HEK293 (cell line): ENCODE measurements at regions not wholly inside any gene's neighbourhood (a gene's known extent, or its start where the extent isn't known, plus 50 kb on each side); places are given as distances from the start of the nearest gene placed in this dataset.

Experiments used
- CTCF ChIA-PET: fragments of 350-600 bp; formaldehyde crosslinking; extraction: SDS; loops from one replicate; lab custom pipeline; 2021; ENCODE audit warnings: antibody characterized with exemption; lab: Yijun Ruan, JAX
- POLR2A ChIA-PET: fragments of 300-600 bp; formaldehyde crosslinking; extraction: SDS; loops from one replicate; lab custom pipeline; 2020; ENCODE audit warnings: antibody characterized with exemption, inconsistent platforms; lab: Yijun Ruan, JAX
- H3K27ac ChIP-seq: fragments of 200-500 bp; sonication (Bioruptor generic); 2 replicates; pipeline ENCODE4 v1.5.1; 2014; ENCODE audit warnings: low read depth, low read length, control low read depth, inconsistent platforms; ENCODE audit errors: extremely low read depth
- H3K36me3 ChIP-seq, 2 experiments: fragments of 200-500 bp in 1 of 2; sonication (Bioruptor generic) in 1 of 2; 1 replicate in 1 of 2; 2 replicates in 1 of 2; pipeline ENCODE4 v1.5.1; 2014 to 2017; ENCODE audit warnings: inconsistent platforms in 2 of 2, low read length in 2 of 2; ENCODE audit not compliant: control insufficient read depth in 2 of 2, insufficient read depth in 1 of 2
- H3K4me1 ChIP-seq: fragments of 200-500 bp; sonication (Bioruptor generic); 2 replicates; pipeline ENCODE4 v1.5.1; 2014; ENCODE audit warnings: mild to moderate bottlenecking, low read length, inconsistent platforms; ENCODE audit not compliant: control insufficient read depth, insufficient read depth
- H3K4me3 ChIP-seq: 2 replicates; pipeline ENCODE4 v1.5.1; 2011; ENCODE audit warnings: low read depth, mild to moderate bottlenecking, control low read depth, low read length, moderate library complexity
- H3K9me3 ChIP-seq: fragments of 200-500 bp; sonication (Bioruptor generic); 2 replicates; pipeline ENCODE4 v1.5.1; 2014; ENCODE audit warnings: low read depth, low read length, inconsistent platforms; ENCODE audit not compliant: control insufficient read depth, insufficient read depth
- HOXA7 ChIP-seq: sonication (generic); formaldehyde crosslinking; IDR thresholded peaks from 2 replicates; pipeline ENCODE4 v1.8.1; 2022; ENCODE audit warnings: missing genetic modification reagents, borderline replicate concordance
- HOXC10 ChIP-seq: sonication (generic); formaldehyde crosslinking; IDR thresholded peaks from 2 replicates; pipeline ENCODE4 v1.8.1; 2023; ENCODE audit warnings: mild to moderate bottlenecking, missing genetic modification reagents
- IKZF3 ChIP-seq: fragments of 450-650 bp; IDR thresholded peaks from 2 replicates; pipeline ENCODE4 v1.5.0; 2018; ENCODE audit warnings: missing biosample characterization, mild to moderate bottlenecking, missing genetic modification characterization, moderate library complexity
- KLF16 ChIP-seq: fragments of 450-650 bp; formaldehyde crosslinking; IDR thresholded peaks from 2 replicates; pipeline ENCODE4 v1.5.1; 2017; ENCODE audit warnings: missing biosample characterization, missing genetic modification characterization
- SCRT1 ChIP-seq: fragments of 450-650 bp; formaldehyde crosslinking; IDR thresholded peaks from 2 replicates; pipeline ENCODE4 v1.5.1; 2016; ENCODE audit warnings: missing biosample characterization, missing genetic modification characterization, borderline replicate concordance
- SP3 ChIP-seq: fragments of 450-650 bp; formaldehyde crosslinking; IDR thresholded peaks from 2 replicates; pipeline ENCODE4 v1.5.1; 2016; ENCODE audit warnings: missing biosample characterization, missing genetic modification characterization
- WT1 ChIP-seq: fragments of 450-650 bp; formaldehyde crosslinking; IDR thresholded peaks from 2 replicates; pipeline ENCODE4 v1.5.1; 2016; ENCODE audit warnings: missing biosample characterization, missing genetic modification characterization
- ZBTB7A ChIP-seq: fragments of 450-650 bp; formaldehyde crosslinking; IDR thresholded peaks from 2 replicates; pipeline ENCODE4 v1.5.1; 2016; ENCODE audit warnings: low read depth, missing biosample characterization, missing genetic modification characterization
- ZFP41 ChIP-seq: fragments of 450-650 bp; formaldehyde crosslinking; IDR thresholded peaks from 2 replicates; pipeline ENCODE4 v1.5.1; 2016; ENCODE audit warnings: missing biosample characterization, missing genetic modification characterization, borderline replicate concordance
- ZNF24 ChIP-seq: fragments of 450-650 bp; formaldehyde crosslinking; IDR thresholded peaks from 2 replicates; pipeline ENCODE4 v1.5.1; 2016; ENCODE audit warnings: missing biosample characterization, missing genetic modification characterization
- ZNF248 ChIP-seq: fragments of 450-650 bp; formaldehyde crosslinking; IDR thresholded peaks from 2 replicates; pipeline ENCODE4 v1.5.1; 2017; ENCODE audit warnings: missing biosample characterization, missing genetic modification characterization
- ZNF274 ChIP-seq, 2 experiments: fragments of 200-500 bp in 1 of 2; fragments of 450-650 bp in 1 of 2; sonication (Bioruptor generic) in 1 of 2; formaldehyde crosslinking in 1 of 2; IDR thresholded peaks; 2 replicates each; pipeline versions ENCODE4 v1.5.1 to v1.6.1; 2014 to 2016; ENCODE audit warnings: borderline replicate concordance in 1 of 2, inconsistent platforms in 1 of 2, low read length in 1 of 2, missing biosample characterization in 1 of 2, missing genetic modification characterization in 1 of 2
- ZNF701 ChIP-seq: fragments of 450-650 bp; formaldehyde crosslinking; IDR thresholded peaks from 2 replicates; pipeline ENCODE4 v1.5.1; 2016; ENCODE audit warnings: missing biosample characterization, missing genetic modification characterization
- ZNF785 ChIP-seq: fragments of 450-650 bp; formaldehyde crosslinking; IDR thresholded peaks from 2 replicates; pipeline ENCODE4 v1.5.1; 2016; ENCODE audit warnings: missing biosample characterization, missing genetic modification characterization
- ZSCAN23 ChIP-seq: fragments of 450-650 bp; formaldehyde crosslinking; IDR thresholded peaks from 2 replicates; pipeline ENCODE4 v1.5.1; 2016; ENCODE audit warnings: missing biosample characterization, missing genetic modification characterization
- TF ChIP-seq, protein P1 (sequence below): fragments of 450-650 bp; formaldehyde crosslinking; IDR thresholded peaks from 2 replicates; pipeline ENCODE4 v1.5.1; 2016; ENCODE audit warnings: missing biosample characterization, missing genetic modification characterization
- TF ChIP-seq, protein P2 (sequence below): fragments of 450-650 bp; formaldehyde crosslinking; IDR thresholded peaks from 2 replicates; pipeline ENCODE4 v1.5.1; 2016; ENCODE audit warnings: missing biosample characterization, missing genetic modification characterization, borderline replicate concordance
- TF ChIP-seq, protein P3 (sequence below): fragments of 450-650 bp; formaldehyde crosslinking; IDR thresholded peaks from 2 replicates; pipeline ENCODE4 v1.5.1; 2017; ENCODE audit warnings: missing biosample characterization, missing genetic modification characterization
- TF ChIP-seq, protein P4 (sequence below): fragments of 450-650 bp; formaldehyde crosslinking; IDR thresholded peaks from 2 replicates; pipeline ENCODE4 v1.5.1; 2017; ENCODE audit warnings: missing biosample characterization, missing genetic modification characterization
- TF ChIP-seq, protein P5 (sequence below): fragments of 450-650 bp; formaldehyde crosslinking; IDR thresholded peaks from 2 replicates; pipeline ENCODE4 v1.5.1; 2016; ENCODE audit warnings: missing biosample characterization, missing genetic modification characterization

DNA sequence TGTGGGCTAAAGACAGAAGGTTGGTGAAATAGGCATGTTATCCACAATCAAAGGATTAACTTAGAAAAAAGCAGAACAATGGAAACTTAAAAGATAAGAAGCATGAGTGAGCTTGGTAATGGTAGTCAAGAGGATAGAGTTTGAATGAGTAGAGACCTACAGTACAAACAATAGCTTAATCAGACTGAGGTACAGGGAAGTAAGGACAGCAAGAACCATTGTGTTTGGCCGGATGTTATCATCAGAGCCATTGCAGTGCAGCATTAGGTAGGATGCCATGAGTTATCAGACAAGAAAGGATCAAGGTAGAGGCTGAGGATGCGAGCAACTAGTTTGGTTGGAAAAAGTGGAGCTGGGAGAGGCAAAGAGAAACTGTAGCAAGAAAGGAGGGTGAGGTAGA is 353.3 kb upstream of the VSTM2A start (continued):
- TF ChIP-seq, protein P1, sequence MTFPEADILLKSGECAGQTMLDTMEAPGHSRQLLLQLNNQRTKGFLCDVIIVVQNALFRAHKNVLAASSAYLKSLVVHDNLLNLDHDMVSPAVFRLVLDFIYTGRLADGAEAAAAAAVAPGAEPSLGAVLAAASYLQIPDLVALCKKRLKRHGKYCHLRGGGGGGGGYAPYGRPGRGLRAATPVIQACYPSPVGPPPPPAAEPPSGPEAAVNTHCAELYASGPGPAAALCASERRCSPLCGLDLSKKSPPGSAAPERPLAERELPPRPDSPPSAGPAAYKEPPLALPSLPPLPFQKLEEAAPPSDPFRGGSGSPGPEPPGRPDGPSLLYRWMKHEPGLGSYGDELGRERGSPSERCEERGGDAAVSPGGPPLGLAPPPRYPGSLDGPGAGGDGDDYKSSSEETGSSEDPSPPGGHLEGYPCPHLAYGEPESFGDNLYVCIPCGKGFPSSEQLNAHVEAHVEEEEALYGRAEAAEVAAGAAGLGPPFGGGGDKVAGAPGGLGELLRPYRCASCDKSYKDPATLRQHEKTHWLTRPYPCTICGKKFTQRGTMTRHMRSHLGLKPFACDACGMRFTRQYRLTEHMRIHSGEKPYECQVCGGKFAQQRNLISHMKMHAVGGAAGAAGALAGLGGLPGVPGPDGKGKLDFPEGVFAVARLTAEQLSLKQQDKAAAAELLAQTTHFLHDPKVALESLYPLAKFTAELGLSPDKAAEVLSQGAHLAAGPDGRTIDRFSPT (tag by site-specific recombination), result no peak
- TF ChIP-seq, protein P2, sequence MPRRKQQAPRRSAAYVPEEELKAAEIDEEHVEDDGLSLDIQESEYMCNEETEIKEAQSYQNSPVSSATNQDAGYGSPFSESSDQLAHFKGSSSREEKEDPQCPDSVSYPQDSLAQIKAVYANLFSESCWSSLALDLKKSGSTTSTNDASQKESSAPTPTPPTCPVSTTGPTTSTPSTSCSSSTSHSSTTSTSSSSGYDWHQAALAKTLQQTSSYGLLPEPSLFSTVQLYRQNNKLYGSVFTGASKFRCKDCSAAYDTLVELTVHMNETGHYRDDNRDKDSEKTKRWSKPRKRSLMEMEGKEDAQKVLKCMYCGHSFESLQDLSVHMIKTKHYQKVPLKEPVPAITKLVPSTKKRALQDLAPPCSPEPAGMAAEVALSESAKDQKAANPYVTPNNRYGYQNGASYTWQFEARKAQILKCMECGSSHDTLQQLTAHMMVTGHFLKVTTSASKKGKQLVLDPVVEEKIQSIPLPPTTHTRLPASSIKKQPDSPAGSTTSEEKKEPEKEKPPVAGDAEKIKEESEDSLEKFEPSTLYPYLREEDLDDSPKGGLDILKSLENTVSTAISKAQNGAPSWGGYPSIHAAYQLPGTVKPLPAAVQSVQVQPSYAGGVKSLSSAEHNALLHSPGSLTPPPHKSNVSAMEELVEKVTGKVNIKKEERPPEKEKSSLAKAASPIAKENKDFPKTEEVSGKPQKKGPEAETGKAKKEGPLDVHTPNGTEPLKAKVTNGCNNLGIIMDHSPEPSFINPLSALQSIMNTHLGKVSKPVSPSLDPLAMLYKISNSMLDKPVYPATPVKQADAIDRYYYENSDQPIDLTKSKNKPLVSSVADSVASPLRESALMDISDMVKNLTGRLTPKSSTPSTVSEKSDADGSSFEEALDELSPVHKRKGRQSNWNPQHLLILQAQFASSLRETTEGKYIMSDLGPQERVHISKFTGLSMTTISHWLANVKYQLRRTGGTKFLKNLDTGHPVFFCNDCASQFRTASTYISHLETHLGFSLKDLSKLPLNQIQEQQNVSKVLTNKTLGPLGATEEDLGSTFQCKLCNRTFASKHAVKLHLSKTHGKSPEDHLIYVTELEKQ (tag by site-specific recombination), result no peak
- TF ChIP-seq HOXA7 (CRISPR knock-in tag) (no peak), ZSCAN23 (tag by site-specific recombination) (no peak)

DNA sequence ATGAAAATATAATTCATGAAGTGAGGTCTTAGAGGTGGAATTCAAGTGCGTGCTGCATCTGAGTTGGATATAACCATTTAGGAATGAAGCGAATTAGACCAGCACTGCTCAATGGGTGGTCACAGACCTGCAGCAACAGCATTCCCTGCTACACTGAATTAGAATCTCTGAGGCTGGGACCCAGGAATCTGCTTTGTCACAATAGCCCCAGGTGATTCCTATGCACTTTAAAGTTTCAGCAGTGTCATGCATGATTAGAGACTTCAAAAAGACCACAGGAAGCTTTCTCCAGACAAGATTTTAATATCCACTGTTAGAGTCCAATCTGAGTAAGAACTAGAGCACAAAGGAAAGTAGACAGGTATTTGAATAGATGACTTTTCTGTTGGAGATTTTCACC is 352.8 kb upstream of the VSTM2A start:
- Histone ChIP-seq H3K9me3 (no peaks in the 10 kb centered on the region), H3K36me3 (no peaks in the 10 kb centered on the region), H3K27ac (no peak overlapping the region), H3K4me1 (no peaks in the 10 kb centered on the region), H3K4me3 (no peak overlapping the region)
- ChIA-PET POLR2A (no interaction called here), CTCF (no interaction called here)
- TF ChIP-seq WT1 (tag by site-specific recombination), result no peak
- TF ChIP-seq ZFP41, result no peak
- TF ChIP-seq, protein P3, sequence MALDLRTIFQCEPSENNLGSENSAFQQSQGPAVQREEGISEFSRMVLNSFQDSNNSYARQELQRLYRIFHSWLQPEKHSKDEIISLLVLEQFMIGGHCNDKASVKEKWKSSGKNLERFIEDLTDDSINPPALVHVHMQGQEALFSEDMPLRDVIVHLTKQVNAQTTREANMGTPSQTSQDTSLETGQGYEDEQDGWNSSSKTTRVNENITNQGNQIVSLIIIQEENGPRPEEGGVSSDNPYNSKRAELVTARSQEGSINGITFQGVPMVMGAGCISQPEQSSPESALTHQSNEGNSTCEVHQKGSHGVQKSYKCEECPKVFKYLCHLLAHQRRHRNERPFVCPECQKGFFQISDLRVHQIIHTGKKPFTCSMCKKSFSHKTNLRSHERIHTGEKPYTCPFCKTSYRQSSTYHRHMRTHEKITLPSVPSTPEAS, result no peak
- TF ChIP-seq HOXC10 (CRISPR knock-in tag), result no peak
- TF ChIP-seq ZNF701, result no peak
- no peak for TF ChIP-seq ZNF248 (tag by site-specific recombination)
- no peak for TF ChIP-seq ZBTB7A
- TF ChIP-seq, protein P4, sequence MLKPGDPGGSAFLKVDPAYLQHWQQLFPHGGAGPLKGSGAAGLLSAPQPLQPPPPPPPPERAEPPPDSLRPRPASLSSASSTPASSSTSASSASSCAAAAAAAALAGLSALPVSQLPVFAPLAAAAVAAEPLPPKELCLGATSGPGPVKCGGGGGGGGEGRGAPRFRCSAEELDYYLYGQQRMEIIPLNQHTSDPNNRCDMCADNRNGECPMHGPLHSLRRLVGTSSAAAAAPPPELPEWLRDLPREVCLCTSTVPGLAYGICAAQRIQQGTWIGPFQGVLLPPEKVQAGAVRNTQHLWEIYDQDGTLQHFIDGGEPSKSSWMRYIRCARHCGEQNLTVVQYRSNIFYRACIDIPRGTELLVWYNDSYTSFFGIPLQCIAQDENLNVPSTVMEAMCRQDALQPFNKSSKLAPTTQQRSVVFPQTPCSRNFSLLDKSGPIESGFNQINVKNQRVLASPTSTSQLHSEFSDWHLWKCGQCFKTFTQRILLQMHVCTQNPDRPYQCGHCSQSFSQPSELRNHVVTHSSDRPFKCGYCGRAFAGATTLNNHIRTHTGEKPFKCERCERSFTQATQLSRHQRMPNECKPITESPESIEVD (tag by site-specific recombination), result no peak
- TF ChIP-seq HOXA7 (CRISPR knock-in tag), result no peak
- no peak for TF ChIP-seq SCRT1 (tag by site-specific recombination)
- TF ChIP-seq IKZF3 (tag by site-specific recombination), result no peak
- TF ChIP-seq, protein P5, sequence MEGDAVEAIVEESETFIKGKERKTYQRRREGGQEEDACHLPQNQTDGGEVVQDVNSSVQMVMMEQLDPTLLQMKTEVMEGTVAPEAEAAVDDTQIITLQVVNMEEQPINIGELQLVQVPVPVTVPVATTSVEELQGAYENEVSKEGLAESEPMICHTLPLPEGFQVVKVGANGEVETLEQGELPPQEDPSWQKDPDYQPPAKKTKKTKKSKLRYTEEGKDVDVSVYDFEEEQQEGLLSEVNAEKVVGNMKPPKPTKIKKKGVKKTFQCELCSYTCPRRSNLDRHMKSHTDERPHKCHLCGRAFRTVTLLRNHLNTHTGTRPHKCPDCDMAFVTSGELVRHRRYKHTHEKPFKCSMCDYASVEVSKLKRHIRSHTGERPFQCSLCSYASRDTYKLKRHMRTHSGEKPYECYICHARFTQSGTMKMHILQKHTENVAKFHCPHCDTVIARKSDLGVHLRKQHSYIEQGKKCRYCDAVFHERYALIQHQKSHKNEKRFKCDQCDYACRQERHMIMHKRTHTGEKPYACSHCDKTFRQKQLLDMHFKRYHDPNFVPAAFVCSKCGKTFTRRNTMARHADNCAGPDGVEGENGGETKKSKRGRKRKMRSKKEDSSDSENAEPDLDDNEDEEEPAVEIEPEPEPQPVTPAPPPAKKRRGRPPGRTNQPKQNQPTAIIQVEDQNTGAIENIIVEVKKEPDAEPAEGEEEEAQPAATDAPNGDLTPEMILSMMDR (tag by site-specific recombination), result no peak
- TF ChIP-seq SP3 (tag by site-specific recombination), result no peak
- no peak for TF ChIP-seq ZNF785 (tag by site-specific recombination)
- TF ChIP-seq ZNF274 (IDR thresholded peaks at IDR 0.05; ENCODE audit: low read length), result no peak
- TF ChIP-seq ZNF274 (tag by site-specific recombination; IDR thresholded peaks at IDR 0.05; ENCODE audit: borderline replicate concordance), result no peak
- TF ChIP-seq ZNF24 (tag by site-specific recombination), result no peak
- no peak for TF ChIP-seq KLF16 (tag by site-specific recombination)
